A549 (cell line): ENCODE measurements at regions not wholly inside any gene's neighbourhood (a gene's known extent, or its start where the extent isn't known, plus 50 kb on each side); places are given as distances from the start of the nearest gene placed in this dataset.

Experiments
- EP300 ChIP-seq, 2 experiments: fragments of >200 bp; sonication (Bioruptor Twin); formaldehyde crosslinking; IDR thresholded peaks; 2 replicates in 1 of 2; 3 replicates in 1 of 2; pipeline ENCODE4 v1.6.1; 2016 to 2017
- MAX ChIP-seq: IDR thresholded peaks from 2 replicates; pipeline ENCODE4 v1.6.1; 2012
- POLR2A ChIP-seq: IDR thresholded peaks from 2 replicates; pipeline ENCODE4 v1.6.1; 2012; ENCODE audit warnings: mild to moderate bottlenecking, low read length
- RAD21 ChIP-seq, 2 experiments: fragments of >200 bp in 1 of 2; sonication (Bioruptor Twin) in 1 of 2; formaldehyde crosslinking in 1 of 2; IDR thresholded peaks in 1 of 2; conservative IDR thresholded peaks in 1 of 2; 2 replicates in 1 of 2; 3 replicates in 1 of 2; pipeline ENCODE4 v1.6.1; 2012 to 2018; ENCODE audit warnings: inconsistent platforms in 1 of 2
- REST ChIP-seq: fragments of 200-600 bp; sonication (generic); IDR thresholded peaks from 2 replicates; pipeline ENCODE4 v1.6.1; 2016; ENCODE audit warnings: antibody characterized with exemption, mild to moderate bottlenecking, moderate library complexity

- TF ChIP-seq RAD21 (conservative IDR thresholded peaks at IDR 0.05 in 1 of 2, IDR thresholded peaks at IDR 0.05 in 1 of 2) (no peak), REST (no peak), POLR2A (no peak), EP300 (IDR thresholded peaks at IDR 0.05) (no peak), MAX (no peak)
These were observed 831.0 kb downstream of the NXPH1 start for GRCh38 chr7:9264395-9264794.
